Activated CD4-positive, alpha-beta memory T cell treated with anti-CD3 and anti-CD28 coated beads for 36 hours (primary cell): ENCODE measurements at regions not wholly inside any gene's neighbourhood (a gene's known extent, or its start where the extent isn't known, plus 50 kb on each side); places are given as distances from the start of the nearest gene placed in this dataset.

Source experiments
- CTCF ChIA-PET: fragments of 350-600 bp; sonication (Branson Sonifier 250); formaldehyde crosslinking; loops from one replicate; lab custom pipeline; 2021; ENCODE audit warnings: antibody characterized with exemption, inconsistent platforms; lab: Charles Lee
- POLR2A ChIA-PET: fragments of 350-600 bp; sonication (Branson Sonifier 250); formaldehyde crosslinking; loops from one replicate; lab custom pipeline; 2021; ENCODE audit warnings: antibody characterized with exemption; lab: Charles Lee
- DNase-seq: peaks from one replicate; pipeline ENCODE4 v3.0.0-alpha.2; 2020
- H3K27ac Mint-ChIP-seq: one replicate; pipeline ENCODE4 v1.8.0; 2021; ENCODE audit warnings: mixed read lengths
- H3K27me3 Mint-ChIP-seq: one replicate; pipeline ENCODE4 v1.8.0; 2021; ENCODE audit warnings: mixed read lengths
- H3K36me3 Mint-ChIP-seq: one replicate; pipeline ENCODE4 v1.8.0; 2021; ENCODE audit warnings: mixed read lengths
- H3K4me1 Mint-ChIP-seq: one replicate; pipeline ENCODE4 v1.8.0; 2021; ENCODE audit warnings: low read depth, mixed read lengths
- H3K4me3 Mint-ChIP-seq: one replicate; pipeline ENCODE4 v1.8.0; 2021; ENCODE audit warnings: mild to moderate bottlenecking, mixed read lengths
- H3K9me3 Mint-ChIP-seq: one replicate; pipeline ENCODE4 v1.8.0; 2021; ENCODE audit warnings: mixed read lengths
- intact Hi-C: fragments of 100-400 bp; cut with micrococcal nuclease; formaldehyde crosslinking; loops from one replicate; pipeline ENCODE4 v1.15.1; 2023

GRCh38 chr17:73900516-73900915, 256.3 kb upstream of the SDK2 start:
- Mint-ChIP-seq H3K4me3 (no peak overlapping the region), H3K27ac (no peak overlapping the region), H3K4me1 (peaks cover 8% of the 10 kb centered on the region), H3K9me3 (no peaks in the 10 kb centered on the region), H3K27me3 (peaks cover 28% of the 10 kb centered on the region), H3K36me3 (no peaks in the 10 kb centered on the region)
- ChIA-PET CTCF (interaction anchor here (0.5 kb wide), 1 partner anchor 1173 kb away, joined by 3 read pairs; no protein-coding TSS in a partner anchor), POLR2A (no interaction called here)
- intact Hi-C loops, result no loop called here
- DNase-seq, result no peak

DNA sequence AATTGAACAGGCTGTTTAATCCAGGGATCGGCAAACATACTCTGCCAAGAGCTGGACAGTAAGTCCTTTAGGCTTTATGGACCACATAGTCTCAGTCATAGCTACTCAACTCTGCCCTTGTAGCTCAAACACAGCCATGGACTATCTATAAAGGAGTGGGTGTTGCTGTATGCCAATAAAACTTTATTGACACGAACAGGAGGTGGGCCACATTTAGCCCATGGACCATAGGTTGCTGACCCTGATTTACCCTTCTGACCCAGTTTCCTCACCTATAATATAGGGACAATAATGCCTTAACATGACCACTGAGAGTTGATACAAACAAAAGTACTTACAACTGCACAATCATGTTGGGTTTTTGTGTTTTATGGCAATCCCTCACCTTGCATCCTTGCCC, 257.0 kb upstream of the SDK2 start:
- ChIA-PET POLR2A (no interaction called here), CTCF (interaction anchor here (0.6 kb wide), 1 partner anchor 524 kb away, joined by 3 read pairs; no protein-coding TSS in a partner anchor)
- Mint-ChIP-seq H3K36me3 (no peaks in the 10 kb centered on the region), H3K4me3 (no peak overlapping the region), H3K9me3 (no peaks in the 10 kb centered on the region), H3K27ac (no peak overlapping the region), H3K4me1 (peaks cover 8% of the 10 kb centered on the region), H3K27me3 (peaks cover 28% of the 10 kb centered on the region)
- DNase-seq, result no peak
- intact Hi-C loops, result no loop called here

- CTCF ChIA-PET, result interaction anchor here (0.6 kb wide), 1 partner anchor 525 kb away, joined by 3 read pairs; no protein-coding TSS in a partner anchor
- Mint-ChIP-seq H3K27ac (no peak overlapping the region), H3K27me3 (peaks cover 28% of the 10 kb centered on the region), H3K4me1 (peaks cover 8% of the 10 kb centered on the region), H3K9me3 (no peaks in the 10 kb centered on the region), H3K4me3 (peak overlapping the region; percentile 65), H3K36me3 (no peaks in the 10 kb centered on the region)
- POLR2A ChIA-PET, result no interaction called here
- intact Hi-C loops, result no loop called here
- DNase-seq, result peak; percentile 34
Measured at GRCh38 chr17:73901661-73902415, 257.6 kb upstream of the SDK2 start.

DNA sequence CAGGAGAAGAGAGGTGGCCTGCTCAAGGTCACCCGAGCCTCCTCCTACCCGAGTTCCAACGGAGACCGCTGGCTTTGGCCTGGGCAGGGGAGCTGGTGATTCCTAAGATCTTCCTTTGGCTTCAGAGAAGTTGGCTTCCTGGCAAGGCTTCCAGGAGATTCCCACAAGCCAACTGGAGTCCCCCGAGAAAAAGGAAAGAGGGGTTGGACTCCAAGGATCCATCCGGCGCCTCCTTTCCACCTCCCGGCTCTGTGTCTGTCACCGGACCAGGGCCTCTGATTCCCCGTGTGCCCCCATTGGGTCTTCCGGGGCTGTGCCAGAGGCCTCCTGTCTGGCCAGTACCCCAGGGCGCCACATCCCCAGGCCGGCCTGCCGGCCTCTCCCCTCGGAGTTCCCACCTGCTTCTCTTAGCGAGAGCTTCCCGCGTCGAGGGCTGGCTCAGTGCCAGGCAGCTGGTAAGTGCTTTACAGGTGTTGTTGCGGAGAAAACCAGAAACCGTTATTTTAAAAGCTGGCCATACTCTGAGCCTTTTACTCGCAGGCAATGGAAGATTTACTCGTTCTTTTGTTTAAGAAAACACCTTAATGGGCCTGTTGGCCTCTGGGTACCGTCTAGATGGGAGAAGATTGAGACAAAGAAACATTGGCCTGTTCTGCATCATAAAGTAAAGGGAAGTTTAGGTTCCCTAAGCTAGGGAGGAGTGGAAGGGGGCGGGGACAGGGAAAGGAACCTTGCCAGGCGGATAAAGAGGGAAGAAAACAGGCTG, 258.4 kb upstream of the SDK2 start:
- no peaks in the 10 kb centered on the region for H3K9me3 Mint-ChIP-seq
- peak overlapping the region; percentile 65 for H3K4me3 Mint-ChIP-seq
- ChIA-PET POLR2A (no interaction called here), CTCF (no interaction called here)
- DNase-seq, result no peak
- peaks cover 28% of the 10 kb centered on the region for H3K27me3 Mint-ChIP-seq
- peaks cover 8% of the 10 kb centered on the region for H3K4me1 Mint-ChIP-seq
- intact Hi-C loops, result no loop called here
- H3K36me3 Mint-ChIP-seq, result no peaks in the 10 kb centered on the region
- no peak overlapping the region for H3K27ac Mint-ChIP-seq

DNA sequence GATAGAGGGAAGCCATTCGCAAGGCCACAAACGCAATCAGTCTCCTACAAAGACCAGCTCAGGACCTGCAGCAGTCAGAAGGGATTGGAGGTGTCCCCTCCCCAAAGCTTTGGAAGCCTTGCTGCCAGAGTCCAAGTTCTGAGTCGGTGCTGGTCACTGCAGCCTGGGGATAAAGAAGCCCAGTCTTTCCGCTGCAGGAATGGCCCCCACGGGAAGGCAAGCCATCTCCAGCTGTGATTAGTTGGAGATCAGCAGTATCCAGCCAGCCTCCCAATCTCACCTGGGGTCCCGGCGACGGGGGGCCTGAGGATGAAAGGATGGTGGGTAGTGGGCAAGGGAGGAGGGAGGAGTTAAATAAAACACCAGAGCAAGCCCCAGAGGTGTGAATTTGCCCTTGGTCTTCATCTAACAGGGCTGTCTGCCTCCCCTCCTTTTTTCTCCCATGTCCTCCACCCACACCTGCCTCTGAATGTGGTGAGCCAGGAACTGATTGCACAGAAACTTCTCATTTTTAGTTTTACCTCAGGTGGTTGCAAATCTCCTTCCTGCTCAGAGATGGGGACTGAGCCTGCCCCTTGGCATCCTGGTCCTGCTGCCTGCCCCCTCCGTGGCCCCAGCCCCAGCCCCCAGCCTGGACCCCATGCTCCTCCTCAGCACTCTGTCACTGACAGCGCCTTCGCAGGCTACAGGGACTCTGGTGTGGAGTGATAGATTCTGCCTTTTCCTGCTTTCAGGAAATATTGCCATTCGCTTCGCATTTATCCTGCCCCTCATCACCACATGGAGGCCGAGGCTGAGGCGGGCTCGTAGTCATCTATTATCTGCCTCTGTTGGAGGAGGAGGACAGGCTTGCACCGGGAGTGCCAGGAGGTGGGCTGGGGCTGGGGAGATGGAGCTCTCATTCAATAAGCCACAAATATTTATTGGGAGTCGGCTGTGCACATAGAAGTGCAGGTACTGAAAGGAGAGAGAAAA, 262.9 kb upstream of the SDK2 start:
- Mint-ChIP-seq H3K4me3 (no peak overlapping the region), H3K4me1 (no peaks in the 10 kb centered on the region), H3K27ac (no peak overlapping the region), H3K27me3 (peaks cover 11% of the 10 kb centered on the region), H3K36me3 (no peaks in the 10 kb centered on the region), H3K9me3 (no peaks in the 10 kb centered on the region)
- POLR2A ChIA-PET, result no interaction called here
- CTCF ChIA-PET, result no interaction called here
- intact Hi-C loops, result no loop called here
- no peak for DNase-seq

DNA sequence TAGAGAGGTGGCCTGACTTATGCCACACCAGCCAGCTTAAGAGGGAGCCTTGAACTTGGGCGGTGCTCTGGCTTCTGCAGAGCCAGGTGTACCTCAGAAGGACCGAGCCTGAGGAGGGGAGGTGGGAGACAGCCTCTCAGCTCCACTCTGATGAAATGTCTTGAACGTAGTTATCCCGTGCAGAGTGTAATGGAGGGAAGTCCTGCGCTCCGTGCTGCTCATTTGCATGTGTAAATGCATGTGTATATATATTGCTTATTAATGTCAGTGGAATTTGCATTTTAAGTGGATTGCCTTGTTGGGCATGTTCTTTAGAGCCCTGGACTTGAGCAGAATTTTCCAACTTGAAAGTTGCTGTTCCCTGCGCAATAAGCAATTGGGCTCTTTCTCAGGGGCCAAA, 264.9 kb upstream of the SDK2 start:
- Mint-ChIP-seq H3K4me3 (no peak overlapping the region), H3K27ac (no peak overlapping the region), H3K9me3 (no peaks in the 10 kb centered on the region), H3K36me3 (no peaks in the 10 kb centered on the region), H3K4me1 (no peaks in the 10 kb centered on the region), H3K27me3 (peaks cover 9% of the 10 kb centered on the region)
- DNase-seq, result no peak
- CTCF ChIA-PET, result no interaction called here
- POLR2A ChIA-PET, result no interaction called here
- intact Hi-C loops, result no loop called here

DNA sequence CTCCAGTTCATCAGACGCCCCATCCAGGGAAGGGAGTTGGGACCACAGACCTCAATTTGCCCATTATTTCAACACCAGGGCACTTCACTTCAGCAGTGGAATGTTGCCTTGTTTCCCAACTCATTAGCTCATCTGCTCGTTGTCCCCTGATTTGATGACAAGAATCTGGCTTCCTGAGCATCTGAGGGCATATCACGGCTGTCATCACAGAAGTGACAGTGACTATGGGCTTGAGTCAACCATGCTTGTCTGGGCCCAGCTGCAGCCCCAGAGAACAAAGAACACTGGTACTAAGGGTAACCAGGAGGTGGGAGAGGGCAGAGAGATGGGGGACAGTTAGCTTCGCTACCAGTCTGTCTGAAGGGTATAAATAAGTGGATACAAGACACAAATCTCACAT, 266.0 kb upstream of the SDK2 start:
- ChIA-PET CTCF (no interaction called here), POLR2A (no interaction called here)
- Mint-ChIP-seq H3K27me3 (peaks cover 18% of the 10 kb centered on the region), H3K9me3 (peaks cover 7% of the 10 kb centered on the region), H3K36me3 (peaks cover 3% of the 10 kb centered on the region), H3K4me3 (no peak overlapping the region), H3K4me1 (no peaks in the 10 kb centered on the region), H3K27ac (no peak overlapping the region)
- DNase-seq, result no peak
- intact Hi-C loops, result no loop called here

- H3K4me3 Mint-ChIP-seq, result no peak overlapping the region
- H3K9me3 Mint-ChIP-seq, result peaks cover 9% of the 10 kb centered on the region
- peaks cover 20% of the 10 kb centered on the region for H3K27me3 Mint-ChIP-seq
- CTCF ChIA-PET, result no interaction called here
- no peak for DNase-seq
- intact Hi-C loops, result no loop called here
- H3K36me3 Mint-ChIP-seq, result peaks cover 4% of the 10 kb centered on the region
- no peak overlapping the region for H3K27ac Mint-ChIP-seq
- POLR2A ChIA-PET, result no interaction called here
- H3K4me1 Mint-ChIP-seq, result no peaks in the 10 kb centered on the region
Measured at GRCh38 chr17:73910821-73911515, 266.7 kb upstream of the SDK2 start.

DNA sequence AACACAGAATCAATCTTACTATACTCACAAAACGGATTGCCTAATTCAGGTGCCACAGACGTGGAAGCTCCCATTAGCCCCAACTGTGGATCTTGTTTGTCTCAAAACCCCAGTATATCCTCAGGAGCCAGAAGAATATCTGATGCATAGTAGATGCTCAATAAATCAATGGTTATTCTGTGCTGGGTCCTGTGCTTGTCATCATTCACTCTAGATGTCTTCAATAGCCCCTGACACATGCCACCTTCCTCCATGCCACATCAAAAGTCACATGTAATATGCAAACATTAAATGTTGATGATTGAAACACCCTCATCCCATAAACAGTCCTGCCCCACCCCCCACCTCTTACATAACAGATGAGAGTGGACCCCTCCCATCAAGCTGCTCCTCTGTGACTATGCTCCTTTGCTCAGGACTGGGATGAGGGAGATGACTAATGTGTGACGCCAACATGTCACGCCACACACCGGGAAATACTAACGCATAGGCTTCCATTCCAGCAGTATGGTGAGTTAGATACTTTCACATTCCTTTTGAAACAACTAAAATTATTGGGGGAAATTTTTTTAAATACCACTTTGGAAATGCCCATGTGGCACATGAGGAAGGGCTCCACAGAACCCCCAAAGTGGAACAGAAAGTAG, 267.6 kb upstream of the SDK2 start:
- CTCF ChIA-PET, result no interaction called here
- intact Hi-C loops, result no loop called here
- no peak for DNase-seq

DNA sequence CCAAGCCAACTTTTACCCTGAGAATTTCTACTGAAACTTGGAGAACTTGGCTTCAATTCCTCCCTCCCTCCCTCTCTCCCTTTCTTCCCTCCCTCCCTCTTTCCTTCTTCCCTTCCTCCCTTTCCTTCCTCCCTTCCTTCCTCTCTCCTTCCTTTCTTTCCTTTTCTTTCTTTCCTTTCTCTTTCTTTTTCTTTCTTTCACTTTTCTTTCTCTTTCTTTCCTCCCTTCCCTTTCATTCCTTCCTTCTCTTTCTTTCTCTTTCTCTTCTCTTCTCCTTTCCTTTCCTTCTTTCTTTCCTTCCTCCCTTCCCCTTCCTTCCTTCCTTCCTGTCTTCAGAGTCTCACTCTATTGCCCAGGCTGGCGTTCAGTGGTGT, 268.1 kb upstream of the SDK2 start:
- peaks cover 24% of the 10 kb centered on the region for H3K27me3 Mint-ChIP-seq
- ChIA-PET POLR2A (no interaction called here), CTCF (no interaction called here)
- H3K36me3 Mint-ChIP-seq, result peaks cover 4% of the 10 kb centered on the region
- H3K9me3 Mint-ChIP-seq, result peaks cover 9% of the 10 kb centered on the region
- intact Hi-C loops, result no loop called here
- H3K4me3 Mint-ChIP-seq, result no peak overlapping the region
- DNase-seq, result no peak
- no peaks in the 10 kb centered on the region for H3K4me1 Mint-ChIP-seq
- H3K27ac Mint-ChIP-seq, result no peak overlapping the region

More for the DNA sequence above, 267.6 kb upstream of the SDK2 start:
- H3K9me3 Mint-ChIP-seq, result peaks cover 9% of the 10 kb centered on the region
- no peak overlapping the region for H3K27ac Mint-ChIP-seq
- POLR2A ChIA-PET, result no interaction called here
- peaks cover 4% of the 10 kb centered on the region for H3K36me3 Mint-ChIP-seq
- peaks cover 23% of the 10 kb centered on the region for H3K27me3 Mint-ChIP-seq
- no peak overlapping the region for H3K4me3 Mint-ChIP-seq
- H3K4me1 Mint-ChIP-seq, result no peaks in the 10 kb centered on the region

GRCh38 chr17:73914536-73915274, 270.5 kb upstream of the SDK2 start:
- Mint-ChIP-seq H3K36me3 (peaks cover 4% of the 10 kb centered on the region), H3K27me3 (peaks cover 26% of the 10 kb centered on the region), H3K4me3 (no peak overlapping the region), H3K4me1 (no peaks in the 10 kb centered on the region), H3K9me3 (peaks cover 12% of the 10 kb centered on the region), H3K27ac (no peak overlapping the region)
- no peak for DNase-seq
- intact Hi-C loops, result no loop called here
- ChIA-PET CTCF (no interaction called here), POLR2A (no interaction called here)
